HG03135 (cell line): ENCODE measurements at regions not wholly inside any gene's neighbourhood (a gene's known extent, or its start where the extent isn't known, plus 50 kb on each side); places are given as distances from the start of the nearest gene placed in this dataset.

Experiments
- ATAC-seq: cut with Tn5 transposase; IDR thresholded peaks from one replicate; pipeline ENCODE4 v1.9.1; 2021; ENCODE audit warnings: mild to moderate bottlenecking, moderate library complexity; ENCODE audit not compliant: unreplicated experiment

DNA sequence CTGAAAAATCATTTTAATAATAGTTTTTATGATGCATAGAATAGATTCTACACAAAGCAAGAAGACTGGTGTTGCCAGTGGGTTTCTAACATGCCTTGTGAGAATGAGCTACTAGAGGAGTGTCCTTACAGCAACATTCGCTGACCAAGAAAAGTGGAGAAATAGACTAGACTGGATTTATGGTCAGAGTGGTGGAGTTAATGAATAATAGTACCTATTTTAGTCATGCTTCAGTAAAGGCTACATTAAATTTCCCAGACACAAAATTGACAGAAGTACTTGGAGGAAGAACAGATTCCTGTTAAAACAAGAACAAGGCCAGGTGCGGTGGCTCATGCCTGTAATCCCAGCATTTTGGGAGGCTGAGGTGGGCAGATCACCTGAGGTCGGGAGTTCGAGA, 539.2 kb downstream of the ETS1 start:
- no peak for ATAC-seq

DNA sequence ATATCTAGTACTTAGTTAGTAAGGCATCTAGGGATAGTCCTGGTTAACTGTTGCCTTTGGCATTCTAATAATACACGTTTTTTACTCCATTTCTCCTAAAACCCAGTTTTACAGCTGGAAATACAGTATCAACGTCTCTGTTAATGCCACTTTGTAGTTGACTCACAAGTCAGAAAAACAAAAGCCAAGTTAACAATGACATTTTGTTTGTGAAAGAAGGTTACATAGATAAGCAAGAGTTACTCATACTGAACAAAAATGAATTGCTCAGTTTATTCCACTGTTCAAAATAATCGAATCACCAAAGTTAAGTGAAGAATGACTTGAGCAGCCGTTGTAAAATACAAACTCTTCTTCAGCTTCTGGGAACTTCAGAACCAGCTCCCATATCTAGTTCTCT, 540.3 kb downstream of the ETS1 start:
- ATAC-seq: no peak

DNA sequence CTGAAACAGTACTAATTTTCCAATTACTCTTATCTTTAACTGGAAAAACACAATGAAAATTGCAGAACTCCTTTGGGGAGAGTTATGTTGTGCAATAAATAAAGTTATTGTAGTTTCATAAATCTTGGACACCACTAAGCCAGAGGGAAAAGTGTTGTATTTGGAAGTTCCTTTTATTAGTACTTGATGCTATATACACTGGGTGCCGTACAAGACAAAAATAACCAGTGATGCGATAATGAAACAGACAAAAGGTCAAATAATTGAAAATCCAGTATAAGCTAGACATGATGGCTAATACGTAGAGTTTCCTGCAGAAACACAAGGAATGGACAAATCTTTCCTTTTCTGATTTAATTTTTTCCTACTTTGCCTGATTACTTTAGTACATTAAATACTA, 541.1 kb downstream of the ETS1 start:
- no peak for ATAC-seq

DNA sequence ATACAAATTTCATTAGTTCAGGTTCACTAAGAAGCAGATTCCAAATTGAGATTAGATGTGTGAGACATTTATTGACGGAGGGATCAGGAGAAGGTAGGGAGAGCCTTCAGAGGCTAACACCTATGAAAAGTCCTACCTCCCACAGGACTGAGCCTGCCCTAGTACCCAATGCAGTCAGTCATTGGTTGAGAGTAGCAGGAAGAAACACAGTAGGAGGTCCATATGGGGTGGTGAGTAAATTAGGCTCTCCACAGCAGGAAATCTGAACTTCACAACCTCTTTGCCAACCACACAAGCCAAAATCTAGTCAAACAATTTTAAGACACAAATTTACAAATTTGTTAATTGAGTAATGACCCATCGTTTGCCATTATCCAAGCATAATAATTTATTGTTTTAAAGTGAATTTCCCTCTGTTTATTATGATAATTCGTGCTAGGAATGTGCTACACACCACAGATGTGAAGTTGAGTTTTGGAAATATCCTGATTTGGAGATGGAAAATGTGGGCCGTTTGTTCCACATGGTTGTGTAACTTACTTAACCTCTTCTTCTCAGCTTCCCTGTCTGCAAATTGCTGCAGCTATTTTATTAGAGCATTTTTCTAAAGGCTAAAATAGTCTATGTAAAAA, 542.1 kb downstream of the ETS1 start:
- ATAC-seq: no peak

DNA sequence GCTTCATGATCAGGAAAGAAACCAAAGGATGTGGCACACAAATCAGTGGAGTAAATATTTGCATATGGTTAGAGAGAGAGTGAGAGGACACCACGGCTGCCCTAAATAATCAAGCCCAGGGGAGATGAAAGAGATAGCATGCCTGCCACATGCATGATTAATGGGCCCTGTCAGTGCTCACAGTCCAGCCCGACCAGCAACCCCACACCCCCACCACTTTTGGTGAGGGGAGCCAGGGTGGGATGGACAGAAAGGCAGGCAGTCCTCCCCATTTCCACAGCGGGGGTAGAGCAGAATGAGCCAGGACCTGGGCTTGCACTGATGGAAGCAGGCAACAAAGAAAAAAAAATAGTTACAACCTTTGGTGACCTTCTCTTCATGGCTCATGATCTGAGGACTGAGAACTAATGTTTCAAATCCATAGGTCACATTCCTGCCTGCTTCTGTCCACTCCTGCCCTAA, 545.0 kb downstream of the ETS1 start:
- no peak for ATAC-seq

DNA sequence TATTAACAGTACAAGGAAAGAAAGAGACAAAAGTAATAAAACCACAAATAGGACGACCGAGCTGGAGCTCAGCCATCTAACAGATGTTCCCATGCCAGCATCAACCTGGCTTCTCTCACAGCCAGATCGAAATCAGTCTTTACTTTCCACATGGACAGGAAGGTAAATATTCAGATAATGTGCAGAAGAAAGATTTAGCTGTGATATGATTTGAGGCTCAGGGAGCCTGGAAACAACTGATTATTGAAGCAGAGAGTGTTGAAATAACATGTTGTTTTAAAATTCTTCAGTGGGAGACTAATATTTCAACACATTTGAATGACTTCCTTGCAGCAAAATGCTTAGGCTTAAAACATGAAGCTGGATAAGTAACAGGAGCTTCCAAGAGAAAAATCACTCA, 546.8 kb downstream of the ETS1 start:
- ATAC-seq: no peak

DNA sequence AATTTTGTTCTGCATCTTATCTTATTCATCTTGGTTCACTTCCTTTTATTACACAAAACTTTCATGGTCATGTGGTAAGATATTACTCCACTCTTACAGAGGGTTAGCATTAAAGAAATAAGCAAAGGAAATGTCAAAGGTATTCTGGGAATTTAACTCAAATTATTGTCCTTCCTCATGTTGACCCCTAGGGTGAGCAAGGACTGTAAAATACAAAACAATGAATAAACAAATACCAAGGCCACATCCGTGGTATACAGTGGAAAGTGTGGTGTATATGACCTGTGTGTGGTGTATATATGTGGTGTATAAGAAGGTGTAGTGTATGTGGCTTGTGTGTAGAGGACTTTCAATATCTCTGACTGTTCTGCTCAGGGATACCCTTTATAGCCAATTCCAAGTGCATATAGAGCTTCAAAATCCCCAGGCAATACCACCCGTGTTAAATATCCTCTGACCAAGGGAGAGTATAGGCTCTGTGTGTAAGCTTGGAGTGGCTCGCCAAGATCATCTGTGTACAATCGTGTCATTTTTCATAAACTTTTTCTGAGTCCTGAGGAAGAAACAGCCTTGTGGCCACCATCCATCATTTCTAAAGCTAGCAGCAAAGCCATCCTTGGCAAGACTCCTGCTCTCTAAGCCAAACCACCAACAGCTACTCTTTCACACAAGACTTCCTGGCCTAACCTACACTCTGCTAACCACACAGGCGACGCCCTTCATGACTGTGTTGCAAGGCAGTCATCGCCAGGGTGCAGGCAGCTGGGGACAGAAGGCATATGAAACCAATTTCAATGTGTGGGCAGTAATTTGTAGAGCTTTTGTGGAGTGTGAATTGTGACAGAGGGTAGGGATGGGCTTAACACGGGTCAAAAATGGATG, 548.0 kb downstream of the ETS1 start:
- ATAC-seq: peak; percentile 94

DNA sequence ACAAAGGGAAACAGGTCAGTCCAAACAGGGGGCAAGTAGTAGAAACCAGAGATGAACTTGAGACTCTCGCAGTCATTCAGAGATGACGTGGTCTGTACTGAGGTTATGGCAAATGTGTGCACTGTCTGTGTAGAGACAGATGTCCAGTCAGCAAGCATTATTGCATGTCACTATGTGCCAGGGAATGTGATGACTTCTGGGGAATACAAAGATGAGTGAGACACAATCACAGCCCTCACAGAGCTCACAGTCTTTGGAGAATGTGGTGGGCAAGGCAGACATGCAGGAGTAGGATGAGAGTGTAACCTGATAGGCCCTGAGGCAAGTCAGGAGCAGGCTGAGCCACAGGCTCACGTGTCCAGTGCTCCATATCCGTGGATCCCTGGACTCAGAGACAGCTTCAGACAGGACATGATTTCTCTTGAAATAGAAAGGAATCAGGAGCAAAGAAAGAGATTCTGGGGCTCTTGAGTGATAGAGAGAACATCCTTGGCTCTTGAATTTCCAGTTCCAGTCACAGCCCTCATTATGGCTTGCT, 550.7 kb downstream of the ETS1 start:
- ATAC-seq: no peak

DNA sequence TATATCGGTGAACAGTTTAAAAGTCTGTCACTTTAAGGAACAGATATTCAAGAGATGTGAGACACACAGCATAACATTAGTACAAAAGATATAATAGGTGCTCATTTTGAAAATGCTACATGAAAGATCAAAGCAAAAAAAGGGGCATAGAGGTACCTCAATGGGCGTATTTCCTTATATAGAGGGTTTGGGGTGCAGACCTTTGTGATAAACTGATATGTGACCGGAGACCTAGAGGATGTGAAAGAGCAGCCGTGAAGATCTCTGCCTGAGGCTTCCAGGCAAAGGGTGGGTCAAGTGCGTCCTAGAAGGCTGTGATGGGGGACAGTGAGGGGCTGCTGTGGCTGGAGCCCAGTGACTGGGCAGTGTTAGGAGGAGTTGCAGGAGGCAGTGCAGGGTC, 551.4 kb downstream of the ETS1 start:
- no peak for ATAC-seq

DNA sequence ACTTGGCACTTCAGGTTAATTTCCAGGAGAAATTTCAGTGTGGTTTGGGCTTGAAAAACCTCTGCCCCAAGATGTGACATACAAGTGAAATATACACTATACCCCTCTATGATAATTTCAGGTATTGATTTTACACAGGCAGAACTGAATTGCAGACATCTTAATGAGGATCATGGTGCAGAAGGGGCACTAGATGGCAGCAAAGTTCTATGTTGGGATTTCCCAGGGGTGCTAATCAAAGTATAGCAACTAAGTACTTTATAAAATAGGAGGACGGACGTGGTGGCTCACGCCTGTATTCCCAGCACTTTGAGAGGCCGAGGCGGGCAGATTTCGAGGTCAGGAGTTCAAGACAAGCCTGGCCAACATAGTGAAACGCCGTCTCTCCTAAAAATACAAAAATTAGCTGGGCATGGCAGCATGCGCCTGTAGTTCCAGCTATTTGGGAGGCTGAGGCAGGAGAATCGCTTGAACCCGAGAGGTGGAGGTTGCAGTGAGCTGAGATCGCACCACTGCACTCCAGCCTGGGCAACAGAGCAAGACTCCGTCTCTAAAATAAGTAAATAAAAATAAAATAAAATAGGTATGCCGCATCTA, 555.7 kb downstream of the ETS1 start:
- ATAC-seq: peak; percentile 82

DNA sequence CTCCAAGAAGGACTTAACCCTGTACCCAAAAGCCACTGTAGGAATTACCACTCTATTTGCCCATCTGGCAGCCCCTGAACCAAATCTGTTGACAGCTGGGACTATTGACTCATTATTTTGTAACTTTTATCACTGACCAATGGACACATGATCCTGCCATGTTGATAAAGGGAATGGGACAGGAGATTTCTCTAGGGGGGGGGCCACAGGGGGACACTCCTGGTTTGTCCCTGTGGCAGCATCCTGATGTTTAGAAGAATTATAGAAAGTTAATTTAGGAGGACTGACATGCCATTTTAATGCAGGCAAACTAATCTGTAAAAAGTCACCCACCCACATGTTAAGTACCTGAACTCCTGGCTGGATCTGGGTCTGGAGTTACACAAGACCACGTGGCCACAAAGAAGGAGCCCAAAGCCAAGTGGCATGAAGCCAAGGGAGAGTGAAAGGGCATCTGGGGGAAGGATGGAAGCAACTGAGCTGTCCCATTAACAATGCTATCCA, 558.1 kb downstream of the ETS1 start:
- no peak for ATAC-seq

DNA sequence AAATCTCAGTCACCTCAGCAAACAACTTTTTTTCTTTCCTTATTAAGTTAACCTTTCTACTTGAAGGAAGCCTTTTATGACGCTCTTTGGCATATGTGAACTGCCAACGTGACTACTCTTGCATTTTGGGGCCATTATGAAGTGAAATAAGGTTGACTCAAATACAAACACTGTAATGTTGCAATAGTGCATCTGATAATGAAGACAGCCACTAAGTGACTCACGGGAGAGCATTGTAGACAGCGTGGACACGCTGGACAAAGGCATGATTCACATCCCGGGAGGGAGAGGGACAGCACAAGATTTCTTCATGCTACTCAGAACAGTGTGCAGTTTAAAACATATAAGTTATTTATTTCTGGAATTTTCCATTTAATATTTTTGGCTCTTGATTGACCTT, 560.8 kb downstream of the ETS1 start:
- ATAC-seq: no peak

DNA sequence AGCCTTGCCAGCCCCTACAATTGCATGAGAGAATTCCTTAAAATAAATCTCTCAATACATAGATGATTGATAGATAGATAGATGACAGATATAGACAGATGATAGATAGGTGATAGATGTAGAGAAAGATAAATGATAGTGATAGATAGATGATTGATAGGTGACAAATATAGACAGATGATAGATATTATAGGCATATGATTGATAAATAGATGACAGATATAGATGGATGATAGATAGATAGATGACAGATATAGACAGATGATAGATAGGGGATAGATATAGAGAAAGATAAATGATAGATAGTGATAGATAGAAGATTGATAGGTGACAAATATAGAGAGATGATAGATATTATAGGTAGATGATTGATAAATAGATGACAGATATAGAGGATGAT, 564.6 kb downstream of the ETS1 start:
- ATAC-seq: no peak

DNA sequence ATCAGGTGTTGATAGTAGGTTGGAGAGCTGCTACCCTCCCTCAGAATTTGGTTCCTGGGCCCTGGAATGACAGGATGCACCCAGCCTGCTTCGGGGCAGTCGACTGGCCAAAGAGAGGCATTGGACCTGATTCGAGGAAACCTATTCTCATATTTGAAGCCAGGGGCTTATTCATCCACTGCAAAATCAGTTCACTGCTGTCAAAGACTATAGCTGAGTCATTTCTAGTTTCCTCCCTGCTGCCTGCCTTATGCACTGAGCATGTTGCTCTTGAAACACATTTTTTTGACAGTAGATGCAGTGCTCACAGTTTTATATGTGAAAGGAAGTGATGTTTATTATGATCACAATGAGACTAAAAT, 565.4 kb downstream of the ETS1 start:
- no peak for ATAC-seq

DNA sequence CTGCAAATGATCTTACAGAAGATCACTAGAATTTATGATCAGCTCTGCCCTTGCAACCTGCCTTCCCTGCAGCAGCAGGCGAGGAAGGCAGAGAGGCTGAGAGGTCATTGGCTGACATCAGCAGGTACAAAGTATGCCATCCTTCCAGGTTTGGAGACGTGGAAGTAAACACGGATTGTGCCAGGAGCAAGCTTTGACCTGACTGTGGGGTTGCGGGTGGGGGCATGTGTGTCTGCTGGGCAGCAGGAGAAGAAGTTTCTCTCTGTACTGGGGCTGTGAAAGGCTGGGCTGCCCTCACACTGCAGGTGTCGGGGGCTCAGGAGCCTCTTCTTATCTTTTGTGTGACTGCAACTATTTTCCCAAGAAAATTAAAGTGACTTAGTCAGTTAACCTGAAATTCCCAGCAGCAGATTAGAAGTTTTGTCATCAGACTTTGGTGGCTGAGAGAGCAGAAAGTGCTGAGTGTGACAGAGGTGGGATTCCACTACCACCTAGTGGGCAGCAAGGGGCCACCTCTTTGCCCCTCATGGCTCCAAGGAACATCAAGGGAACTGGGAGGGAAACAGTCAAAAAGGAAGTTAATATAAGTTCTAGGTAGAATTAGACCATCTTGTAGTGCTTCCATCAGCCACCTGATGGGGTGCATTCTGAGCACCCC, 565.9 kb downstream of the ETS1 start:
- no peak for ATAC-seq

DNA sequence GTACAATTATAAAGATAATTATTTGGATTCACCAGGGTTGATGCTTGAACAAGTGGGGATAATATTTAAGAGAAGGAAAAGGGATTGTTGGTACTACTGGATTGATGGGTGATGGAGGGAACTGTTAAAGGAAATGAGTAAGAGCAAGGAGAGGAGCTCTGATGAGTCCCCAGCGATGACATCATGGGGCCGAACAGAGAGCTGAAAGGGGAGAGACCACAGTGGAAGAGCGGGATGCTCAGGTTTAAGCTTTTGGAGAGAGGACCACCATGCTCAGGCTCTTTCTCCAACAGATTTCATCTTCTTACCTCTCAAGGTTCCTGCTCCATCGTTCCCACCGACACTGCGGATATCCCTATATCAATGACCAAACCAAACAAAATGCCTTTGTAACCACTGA, 568.7 kb downstream of the ETS1 start:
- no peak for ATAC-seq

DNA sequence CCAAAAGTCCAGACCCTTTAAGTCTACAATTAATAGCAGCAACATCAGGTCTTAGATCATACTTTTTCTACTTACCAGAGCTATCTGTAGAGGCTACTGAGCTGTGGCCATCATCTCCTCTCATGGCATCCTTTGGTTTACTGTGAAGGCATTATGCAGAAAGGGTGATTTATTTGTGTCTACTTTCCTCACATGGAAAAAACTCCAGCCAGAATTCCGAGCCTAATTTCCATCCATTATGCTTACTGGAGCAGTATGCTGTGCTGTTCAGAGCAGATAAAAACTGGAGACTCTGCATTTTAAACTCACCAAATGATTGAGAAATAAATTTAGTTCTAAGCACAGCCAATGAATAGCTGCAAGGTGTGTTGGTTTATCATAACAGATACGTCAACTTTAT, 581.8 kb downstream of the ETS1 start:
- no peak for ATAC-seq

DNA sequence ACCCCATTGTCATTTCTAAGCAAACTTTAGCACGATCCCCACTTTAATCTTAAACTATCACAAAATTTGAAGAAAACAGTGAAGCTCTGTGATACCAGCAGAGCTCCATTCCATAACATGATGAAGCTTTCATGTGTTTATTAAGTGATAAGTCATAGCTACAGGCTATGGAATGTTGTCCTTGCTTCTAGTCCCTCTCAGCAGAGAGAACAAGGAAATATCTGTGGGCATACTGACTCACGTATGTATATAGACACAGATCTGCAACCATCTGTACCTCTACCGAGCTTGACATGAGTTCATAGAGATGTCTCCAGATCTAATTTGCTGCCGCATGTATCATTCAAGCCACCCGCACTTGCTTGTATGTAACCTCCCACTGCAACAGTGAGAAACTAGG, 588.9 kb downstream of the ETS1 start:
- no peak for ATAC-seq

DNA sequence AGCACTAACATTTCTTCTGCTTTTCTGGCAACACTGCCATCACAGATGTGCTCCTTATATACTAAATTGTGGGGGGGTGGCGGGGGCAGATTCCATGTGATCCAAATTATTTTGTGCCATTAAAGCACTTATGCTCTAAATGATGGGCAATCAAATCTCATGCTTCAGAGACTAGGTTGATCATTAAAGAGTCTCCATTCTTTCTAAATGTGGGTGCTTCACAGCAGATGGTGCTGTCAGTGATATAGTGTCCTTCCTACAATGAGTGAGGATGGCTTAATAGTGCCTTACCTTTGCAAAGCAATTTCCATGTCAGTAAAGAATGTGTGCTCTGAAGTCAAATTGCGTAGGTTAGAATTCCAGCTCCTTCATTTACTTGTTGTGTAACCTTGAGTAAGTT, 589.8 kb downstream of the ETS1 start:
- no peak for ATAC-seq

DNA sequence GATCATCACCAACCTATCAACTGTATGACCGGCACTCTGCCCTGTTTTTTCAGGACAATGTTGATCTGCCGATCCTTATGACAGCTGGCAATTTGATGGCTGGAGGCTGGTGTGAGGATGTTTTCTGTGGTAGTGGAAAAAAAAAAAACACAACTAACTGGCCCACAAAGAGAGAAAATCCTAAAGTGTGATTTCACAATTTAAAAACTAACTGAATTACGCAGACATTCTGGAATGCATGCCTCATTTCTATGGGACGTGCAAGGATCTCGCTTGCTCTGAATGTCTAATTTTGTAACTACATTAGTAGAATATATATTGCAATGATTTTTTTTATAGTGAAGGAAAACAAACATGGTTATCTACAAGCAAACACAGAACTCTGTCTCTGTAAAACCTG, 590.5 kb downstream of the ETS1 start:
- ATAC-seq: no peak

DNA sequence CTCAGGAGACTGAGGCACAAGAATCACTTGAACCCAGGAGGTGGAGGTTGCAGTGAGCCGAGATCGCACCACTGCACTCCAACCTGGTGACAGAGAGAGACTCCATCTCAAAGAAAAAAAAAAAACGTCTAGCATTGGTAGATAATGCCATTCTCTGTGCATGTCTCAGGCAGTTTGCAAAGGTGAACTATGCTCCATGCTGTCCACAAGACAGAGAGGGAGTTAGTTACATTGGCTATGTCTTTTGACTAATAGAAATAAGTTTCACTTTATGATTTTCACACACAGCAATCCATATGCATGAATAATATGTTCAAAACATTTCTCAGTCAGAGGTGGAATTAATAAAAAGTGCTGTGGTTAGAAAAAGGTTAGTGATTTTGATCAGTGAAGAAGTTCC, 591.4 kb downstream of the ETS1 start:
- no peak for ATAC-seq
